ENCODE measurements at regions not wholly inside any gene's neighbourhood (a gene's known extent, or its start where the extent isn't known, plus 50 kb on each side); places are given as distances from the start of the nearest gene placed in this dataset.

- Mint-ChIP-seq H3K4me1 (no peaks in the 10 kb centered on the region; the same call in 1 of the 2 replicates), H3K9me3 (peaks cover 13% of the 10 kb centered on the region), H3K4me3 (no peak overlapping the region), H3K27ac (no peak overlapping the region), H3K36me3 (0 out of 2 replicates have a peak, but pooled peaks cover 2% of the 10 kb centered on the region), H3K27me3 (ENCODE audit: low read depth) (peaks cover 60% of the 10 kb centered on the region)
- ATAC-seq = no peak
- ChIA-PET POLR2A (no interaction called here), CTCF (no interaction called here)
- TF ChIP-seq NR3C1 (CRISPR knock-in tag; conservative IDR thresholded peaks at IDR 0.05; ENCODE audit: low read depth) = no peak
- TF ChIP-seq ZNF512 (CRISPR knock-in tag; IDR thresholded peaks at IDR 0.05; ENCODE audit: borderline replicate concordance) = no peak
- no peak for TF ChIP-seq ZNF219 (CRISPR knock-in tag; IDR thresholded peaks at IDR 0.05; ENCODE audit: borderline replicate concordance)
- no peak for TF ChIP-seq HMGXB4 (CRISPR knock-in tag; IDR thresholded peaks at IDR 0.05)
- TF ChIP-seq CREM (CRISPR knock-in tag; IDR thresholded peaks at IDR 0.05) = no peak
- no peak for TF ChIP-seq E2F1 (CRISPR knock-in tag; IDR thresholded peaks at IDR 0.05)
- TF ChIP-seq ZNF396 (CRISPR knock-in tag; IDR thresholded peaks at IDR 0.05; ENCODE audit: borderline replicate concordance) = no peak
- TF ChIP-seq NR2C2 (CRISPR knock-in tag; IDR thresholded peaks at IDR 0.05) = no peak
- TF ChIP-seq GTF2I (CRISPR knock-in tag; conservative IDR thresholded peaks at IDR 0.05) = no peak
- no peak for TF ChIP-seq NR1H2 (CRISPR knock-in tag; IDR thresholded peaks at IDR 0.05)
- TF ChIP-seq SMAD4 (CRISPR knock-in tag; IDR thresholded peaks at IDR 0.05) = no peak
- TF ChIP-seq ZNF423 (CRISPR knock-in tag; IDR thresholded peaks at IDR 0.05) = no peak
- no peak for TF ChIP-seq GRHL2 (CRISPR knock-in tag; IDR thresholded peaks at IDR 0.05; ENCODE audit: insufficient replicate concordance, severe bottlenecking)
- no peak for TF ChIP-seq ETV6 (CRISPR knock-in tag; IDR thresholded peaks at IDR 0.05)
- no peak for TF ChIP-seq ZSCAN18 (CRISPR knock-in tag; IDR thresholded peaks at IDR 0.05)
- no peak for TF ChIP-seq CDX4 (CRISPR knock-in tag; IDR thresholded peaks at IDR 0.05; ENCODE audit: borderline replicate concordance)
- no peak for TF ChIP-seq ATF1 (CRISPR knock-in tag; IDR thresholded peaks at IDR 0.05)
- no peak for DNase-seq (ENCODE audit: low spot score)
These were observed 178.5 kb downstream of the PRDM2 start for GRCh38 chr1:13878451-13878850.

GRCh38 chr1:13881385-13882088, 181.5 kb downstream of the PRDM2 start:
- no peaks in the 10 kb centered on the region for H3K4me1 Mint-ChIP-seq
- DNase-seq (ENCODE audit: low spot score) = no peak
- H3K36me3 Mint-ChIP-seq = no peaks in the 10 kb centered on the region
- ChIA-PET POLR2A (no interaction called here), CTCF (no interaction called here)
- H3K27ac Mint-ChIP-seq = no peak overlapping the region
- H3K27me3 Mint-ChIP-seq (ENCODE audit: low read depth) = peaks cover 58% of the 10 kb centered on the region
- no peak for ATAC-seq
- no peak overlapping the region for H3K4me3 Mint-ChIP-seq
- peaks cover 4% of the 10 kb centered on the region for H3K9me3 Mint-ChIP-seq
- TF ChIP-seq ATF3 (CRISPR knock-in tag; conservative IDR thresholded peaks at IDR 0.05) (no peak), AR (CRISPR knock-in tag; IDR thresholded peaks at IDR 0.05) (no peak), CTCF (IDR thresholded peaks at IDR 0.05) (no peak), ZNF263 (CRISPR knock-in tag; IDR thresholded peaks at IDR 0.05; ENCODE audit: low read depth) (no peak), KAT7 (CRISPR knock-in tag; IDR thresholded peaks at IDR 0.05; ENCODE audit: borderline replicate concordance) (no peak)
